Endothelial cell of umbilical vein (primary cell): ENCODE measurements at regions not wholly inside any gene's neighbourhood (a gene's known extent, or its start where the extent isn't known, plus 50 kb on each side); places are given as distances from the start of the nearest gene placed in this dataset.

ENCODE experiments used
- BruUV-seq: library from RNA; stranded (reverse); fragments of 400-500 nt; replicated peaks from 2 replicates; lab custom pipeline; 2021; lab: Mats Ljungman, UMichigan
- CTCF ChIA-PET: fragments of 300-600, 350-600 bp; sonication (Branson Sonifier 250); formaldehyde crosslinking; loops from one replicate; lab custom pipeline; 2021; ENCODE audit warnings: antibody characterized with exemption, inconsistent platforms; lab: Charles Lee
- POLR2A ChIA-PET: fragments of 300-600, 350-600 bp; sonication (Branson Sonifier 250); formaldehyde crosslinking; loops from one replicate; lab custom pipeline; 2021; ENCODE audit warnings: antibody characterized with exemption, inconsistent platforms; lab: Charles Lee
- DNase-seq: peaks from one replicate; pipeline ENCODE4 v3.0.0-alpha.2; 2011; ENCODE audit warnings: low read depth, low spot score
- FAIRE-seq: peaks from 2 replicates; lab custom pipeline; 2011; peaks lifted over from hg19 to GRCh38; lab: Jason Lieb, UNC
- H2AFZ ChIP-seq: 2 replicates; pipeline ENCODE4 v1.6.0; 2012; ENCODE audit warnings: low read depth, low read length, control low read depth, inconsistent platforms
- H3K27ac ChIP-seq: 2 replicates; pipeline ENCODE4 v1.5.1; 2011; ENCODE audit warnings: low read depth, mild to moderate bottlenecking, control low read depth, low read length, moderate library complexity; ENCODE audit not compliant: insufficient read depth
- H3K27me3 ChIP-seq, 2 experiments: 2 replicates each; pipeline versions ENCODE4 v1.6.0 to v1.6.1; 2011; ENCODE audit warnings: low read length in 2 of 2, mixed read lengths in 1 of 2; ENCODE audit not compliant: control insufficient read depth in 2 of 2, insufficient read depth in 2 of 2
- H3K36me3 ChIP-seq, 2 experiments: 2 replicates in 1 of 2; 3 replicates in 1 of 2; pipeline ENCODE4 v1.5.1; 2011; ENCODE audit warnings: low read length in 2 of 2, mild to moderate bottlenecking in 1 of 2, moderate library complexity in 1 of 2; ENCODE audit not compliant: control insufficient read depth in 2 of 2, insufficient read depth in 2 of 2; ENCODE audit errors: extremely low read depth in 1 of 2
- H3K4me1 ChIP-seq: 3 replicates; pipeline ENCODE4 v1.5.1; 2011; ENCODE audit warnings: mild to moderate bottlenecking, low read length; ENCODE audit not compliant: control insufficient read depth, insufficient read depth; ENCODE audit errors: extremely low read depth
- H3K4me2 ChIP-seq: 2 replicates; pipeline ENCODE4 v1.6.1; 2011; ENCODE audit warnings: low read length, control low read depth, mixed read lengths; ENCODE audit not compliant: insufficient read depth
- H3K4me3 ChIP-seq, 3 experiments: fragments of 200-600 bp in 1 of 3; sonication (generic), shearing (Covaris generic) in 1 of 3; replicated peaks in 1 of 3; 2 replicates each; pipeline ENCODE4 v1.5.1; 2011 to 2016; ENCODE audit warnings: control low read depth in 3 of 3, low read length in 3 of 3, mild to moderate bottlenecking in 2 of 3, inconsistent platforms in 1 of 3, low read depth in 1 of 3, moderate library complexity in 1 of 3; ENCODE audit not compliant: insufficient read depth in 1 of 3
- H3K79me2 ChIP-seq: 2 replicates; pipeline ENCODE4 v1.6.0; 2012; ENCODE audit warnings: low read length, inconsistent platforms; ENCODE audit not compliant: control insufficient read depth, insufficient read depth
- H3K9ac ChIP-seq: replicated peaks from 2 replicates; pipeline ENCODE3; 2011; ENCODE audit warnings: low read length, control low read depth; ENCODE audit not compliant: insufficient read depth; ENCODE audit errors: extremely low read depth
- H3K9me1 ChIP-seq: replicated peaks from 3 replicates; pipeline ENCODE4 v1.6.0; 2011; ENCODE audit warnings: mild to moderate bottlenecking, low read length; ENCODE audit not compliant: control insufficient read depth, insufficient read depth; ENCODE audit errors: extremely low read depth
- H3K9me3 ChIP-seq: replicated peaks from 2 replicates; pipeline ENCODE4 v1.5.1; 2012; ENCODE audit warnings: low read length, inconsistent platforms; ENCODE audit not compliant: control insufficient read depth, insufficient read depth
- H4K20me1 ChIP-seq: replicated peaks from 2 replicates; pipeline ENCODE3; 2011; ENCODE audit warnings: mild to moderate bottlenecking, low read length; ENCODE audit not compliant: control insufficient read depth, insufficient read depth; ENCODE audit errors: extremely low read depth
- EZH2 ChIP-seq: IDR thresholded peaks from 2 replicates; pipeline ENCODE4 v1.6.1; 2012; ENCODE audit warnings: borderline replicate concordance, low read depth, mild to moderate bottlenecking, moderate library complexity, low read length, inconsistent platforms; ENCODE audit not compliant: severe bottlenecking
- FOS ChIP-seq: IDR thresholded peaks from 2 replicates; pipeline ENCODE4 v1.6.1; 2011; ENCODE audit warnings: mild to moderate bottlenecking, low read length, moderate library complexity, borderline replicate concordance; ENCODE audit not compliant: insufficient read depth
- GATA2 ChIP-seq: IDR thresholded peaks from 2 replicates; pipeline ENCODE4 v1.7.0; 2011; ENCODE audit warnings: low read depth, mild to moderate bottlenecking, moderate library complexity, mixed read lengths, low read length; ENCODE audit not compliant: insufficient read length, insufficient read depth
- JUN ChIP-seq: IDR thresholded peaks from 2 replicates; pipeline ENCODE4 v1.6.1; 2011; ENCODE audit warnings: borderline replicate concordance, low read depth; ENCODE audit not compliant: insufficient read length, insufficient read depth
- MYC ChIP-seq: IDR thresholded peaks from one replicate; pipeline ENCODE4 v1.6.1; 2011; ENCODE audit warnings: mild to moderate bottlenecking, low read depth, low read length
- POLR2A ChIP-seq: IDR thresholded peaks from 2 replicates; pipeline ENCODE4 v1.6.1; 2012; ENCODE audit warnings: low read depth, mild to moderate bottlenecking, control low read depth, low read length
- POLR2AphosphoS5 ChIP-seq: IDR thresholded peaks from 2 replicates; pipeline ENCODE4 v1.6.1; 2012; ENCODE audit warnings: low read depth, mild to moderate bottlenecking, control low read depth, low read length, moderate library complexity; ENCODE audit not compliant: insufficient read depth
- dilution Hi-C: fragments of 300-500 bp; cut with MboI; formaldehyde crosslinking; loops from one replicate; pipeline ENCODE4 v1.15.0; 2019; ENCODE audit warnings: low sequenced_read_pairs; ENCODE audit not compliant: extremely low pct_ligation_motif_present
- intact Hi-C: fragments of 100-400 bp; cut with micrococcal nuclease; formaldehyde crosslinking; loops from one replicate; pipeline ENCODE4 v1.10.0; 2022
- TF ChIP-seq, protein P1 (sequence below), 2 donors: IDR thresholded peaks; 1 replicate in 1 of 2; 2 replicates in 1 of 2; pipeline ENCODE4 v1.5.1; 2011; ENCODE audit warnings: low read length in 2 of 2, mild to moderate bottlenecking in 2 of 2, moderate library complexity in 2 of 2, control low read depth in 1 of 2, inconsistent platforms in 1 of 2, low read depth in 1 of 2; ENCODE audit not compliant: insufficient read depth in 1 of 2; ENCODE audit errors: extremely low read depth in 1 of 2
- TF ChIP-seq, protein P2 (sequence below): IDR thresholded peaks from 2 replicates; pipeline ENCODE4 v1.6.1; 2011; ENCODE audit not compliant: insufficient read depth, insufficient read length

DNA sequence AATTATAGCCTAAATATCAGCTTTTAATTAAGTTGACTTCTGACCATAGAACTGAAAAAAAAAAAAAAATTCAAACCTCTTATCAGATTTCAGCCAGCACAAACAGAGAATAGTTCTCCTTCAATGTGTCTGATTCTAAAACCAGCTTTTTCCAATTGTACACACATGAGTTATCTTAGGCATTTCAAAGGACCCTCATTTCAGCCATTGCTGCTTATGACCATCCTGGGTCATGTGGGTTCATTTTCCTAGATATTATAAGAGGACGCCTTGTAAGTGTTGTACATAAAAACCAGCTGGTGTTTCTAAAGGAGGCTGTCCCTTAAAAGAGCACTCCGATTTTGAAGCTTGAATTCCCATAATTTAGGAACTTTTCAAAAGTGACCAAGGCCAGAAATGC is 62.3 kb upstream of the DYNC1I2 start:
- ChIA-PET CTCF (interaction anchor here (0.8 to 1.5 kb wide), 2 partner anchors 10 to 26 kb away, joined by 3 to 5 read pairs; no protein-coding TSS in a partner anchor), POLR2A (interaction anchor here (0.7 kb wide), 1 partner anchor 618 kb away, joined by 3 read pairs; no protein-coding TSS in a partner anchor)
- Histone ChIP-seq H3K9me1 (no peaks in the 10 kb centered on the region), H4K20me1 (no peaks in the 10 kb centered on the region), H3K27me3 (peaks cover 4 to 5% of the 10 kb centered on the region in 2 experiments), H3K4me1 (no peaks in the 10 kb centered on the region), H3K4me3 (no peak overlapping the region), H3K9me3 (no peaks in the 10 kb centered on the region), H3K79me2 (no peaks in the 10 kb centered on the region), H2AFZ (no peak overlapping the region), H3K27ac (no peak overlapping the region), H3K4me2 (no peak overlapping the region), H3K36me3 (no peaks in the 10 kb centered on the region), H3K9ac (no peak overlapping the region)
- no peak for DNase-seq
- TF ChIP-seq POLR2A = no peak
- TF ChIP-seq, protein P1, sequence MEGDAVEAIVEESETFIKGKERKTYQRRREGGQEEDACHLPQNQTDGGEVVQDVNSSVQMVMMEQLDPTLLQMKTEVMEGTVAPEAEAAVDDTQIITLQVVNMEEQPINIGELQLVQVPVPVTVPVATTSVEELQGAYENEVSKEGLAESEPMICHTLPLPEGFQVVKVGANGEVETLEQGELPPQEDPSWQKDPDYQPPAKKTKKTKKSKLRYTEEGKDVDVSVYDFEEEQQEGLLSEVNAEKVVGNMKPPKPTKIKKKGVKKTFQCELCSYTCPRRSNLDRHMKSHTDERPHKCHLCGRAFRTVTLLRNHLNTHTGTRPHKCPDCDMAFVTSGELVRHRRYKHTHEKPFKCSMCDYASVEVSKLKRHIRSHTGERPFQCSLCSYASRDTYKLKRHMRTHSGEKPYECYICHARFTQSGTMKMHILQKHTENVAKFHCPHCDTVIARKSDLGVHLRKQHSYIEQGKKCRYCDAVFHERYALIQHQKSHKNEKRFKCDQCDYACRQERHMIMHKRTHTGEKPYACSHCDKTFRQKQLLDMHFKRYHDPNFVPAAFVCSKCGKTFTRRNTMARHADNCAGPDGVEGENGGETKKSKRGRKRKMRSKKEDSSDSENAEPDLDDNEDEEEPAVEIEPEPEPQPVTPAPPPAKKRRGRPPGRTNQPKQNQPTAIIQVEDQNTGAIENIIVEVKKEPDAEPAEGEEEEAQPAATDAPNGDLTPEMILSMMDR (IDR thresholded peaks at IDR 0.05; ENCODE audit: extremely low read depth in 1 of 2, insufficient read depth in 1 of 2, low read depth in 1 of 2, low read length in 2 of 2) = no peak
- TF ChIP-seq, protein P2, sequence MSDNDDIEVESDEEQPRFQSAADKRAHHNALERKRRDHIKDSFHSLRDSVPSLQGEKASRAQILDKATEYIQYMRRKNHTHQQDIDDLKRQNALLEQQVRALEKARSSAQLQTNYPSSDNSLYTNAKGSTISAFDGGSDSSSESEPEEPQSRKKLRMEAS = no peak
- TF ChIP-seq FOS = no peak
- TF ChIP-seq GATA2 = no peak
- no peak for TF ChIP-seq POLR2AphosphoS5
- TF ChIP-seq JUN = no peak
- no peak for TF ChIP-seq EZH2
- no peak for TF ChIP-seq MYC
- intact Hi-C loops = no loop called here
- BruUV-seq = no TSS peak
- dilution Hi-C loops = no loop called here
- FAIRE-seq = no peak
